ENCODE measurements at regions not wholly inside any gene's neighbourhood (a gene's known extent, or its start where the extent isn't known, plus 50 kb on each side); places are given as distances from the start of the nearest gene placed in this dataset.

- no peaks in the 10 kb centered on the region for H3K27me3 ChIP-seq (ENCODE audit: control insufficient read depth, insufficient read depth, low read length)
- no peak for TF ChIP-seq CTCF (IDR thresholded peaks at IDR 0.05; ENCODE audit: insufficient read depth, low read length, poor library complexity, severe bottlenecking)
- H3K36me3 ChIP-seq (ENCODE audit: control insufficient read depth, insufficient read depth, low read length): no peaks in the 10 kb centered on the region
- no peak for DNase-seq (ENCODE audit: low read depth)
- H3K4me3 ChIP-seq (ENCODE audit: low read depth, low read length): no peak overlapping the region
Observed at GRCh38 chr14:82403987-82404386, 870.3 kb upstream of the SEL1L start.

- DNase-seq (ENCODE audit: low read depth): no peak
- TF ChIP-seq CTCF (IDR thresholded peaks at IDR 0.05; ENCODE audit: insufficient read depth, low read length, poor library complexity, severe bottlenecking): no peak
- H3K27me3 ChIP-seq (ENCODE audit: control insufficient read depth, insufficient read depth, low read length): no peaks in the 10 kb centered on the region
- no peaks in the 10 kb centered on the region for H3K36me3 ChIP-seq (ENCODE audit: control insufficient read depth, insufficient read depth, low read length)
- H3K4me3 ChIP-seq (ENCODE audit: low read depth, low read length): no peak overlapping the region
Observed at GRCh38 chr14:82410064-82410463, 876.4 kb upstream of the SEL1L start.

GRCh38 chr14:82411298-82411697 is 877.6 kb upstream of the SEL1L start:
- DNase-seq (ENCODE audit: low read depth): no peak
- Histone ChIP-seq H3K27me3 (ENCODE audit: control insufficient read depth, insufficient read depth, low read length) (no peaks in the 10 kb centered on the region), H3K4me3 (ENCODE audit: low read depth, low read length) (no peak overlapping the region), H3K36me3 (ENCODE audit: control insufficient read depth, insufficient read depth, low read length) (no peaks in the 10 kb centered on the region)
- no peak for TF ChIP-seq CTCF (IDR thresholded peaks at IDR 0.05; ENCODE audit: insufficient read depth, low read length, poor library complexity, severe bottlenecking)

GRCh38 chr14:82412545-82412944 is 878.9 kb upstream of the SEL1L start:
- no peak for DNase-seq (ENCODE audit: low read depth)
- Histone ChIP-seq H3K4me3 (ENCODE audit: low read depth, low read length) (no peak overlapping the region), H3K27me3 (ENCODE audit: control insufficient read depth, insufficient read depth, low read length) (no peaks in the 10 kb centered on the region), H3K36me3 (ENCODE audit: control insufficient read depth, insufficient read depth, low read length) (no peaks in the 10 kb centered on the region)
- TF ChIP-seq CTCF (IDR thresholded peaks at IDR 0.05; ENCODE audit: insufficient read depth, low read length, poor library complexity, severe bottlenecking): no peak

- no peak overlapping the region for H3K4me3 ChIP-seq (ENCODE audit: low read depth, low read length)
- H3K27me3 ChIP-seq (ENCODE audit: control insufficient read depth, insufficient read depth, low read length): no peaks in the 10 kb centered on the region
- TF ChIP-seq CTCF (IDR thresholded peaks at IDR 0.05; ENCODE audit: insufficient read depth, low read length, poor library complexity, severe bottlenecking): no peak
- no peak for DNase-seq (ENCODE audit: low read depth)
- no peaks in the 10 kb centered on the region for H3K36me3 ChIP-seq (ENCODE audit: control insufficient read depth, insufficient read depth, low read length)
Observed at GRCh38 chr14:82414853-82415539, 881.3 kb upstream of the SEL1L start.

- no peak overlapping the region for H3K4me3 ChIP-seq (ENCODE audit: low read depth, low read length)
- H3K27me3 ChIP-seq (ENCODE audit: control insufficient read depth, insufficient read depth, low read length): no peaks in the 10 kb centered on the region
- no peaks in the 10 kb centered on the region for H3K36me3 ChIP-seq (ENCODE audit: control insufficient read depth, insufficient read depth, low read length)
- DNase-seq (ENCODE audit: low read depth): no peak
- no peak for TF ChIP-seq CTCF (IDR thresholded peaks at IDR 0.05; ENCODE audit: insufficient read depth, low read length, poor library complexity, severe bottlenecking)
Observed at GRCh38 chr14:82419933-82420332, 886.3 kb upstream of the SEL1L start.

Data from kidney epithelial cell (primary cell).